NT2/D1 (cell line): ENCODE measurements at regions not wholly inside any gene's neighbourhood (a gene's known extent, or its start where the extent isn't known, plus 50 kb on each side); places are given as distances from the start of the nearest gene placed in this dataset.
A peak's percentile ranks its signal among the peaks of the same experiment; 100 is the strongest.
"Not testable (repeated sequence)": the region's sequence is repeated elsewhere in the genome, so short reads cannot be mapped to it uniquely, and the experiment has no call there.

Experiments
- DNase-seq: peaks from one replicate; pipeline ENCODE4 v3.0.0-alpha.2; 2011; ENCODE audit warnings: low read depth, low spot score
- H3K27me3 ChIP-seq: 2 replicates; pipeline ENCODE4 v1.6.0; 2011; ENCODE audit warnings: mild to moderate bottlenecking; ENCODE audit not compliant: insufficient read length, insufficient read depth
- H3K36me3 ChIP-seq: 2 replicates; pipeline ENCODE4 v1.6.1; 2011; ENCODE audit warnings: mild to moderate bottlenecking, low read length, mixed read lengths; ENCODE audit not compliant: insufficient read depth, insufficient read length
- H3K4me1 ChIP-seq: 2 replicates; pipeline ENCODE4 v1.5.1; 2011; ENCODE audit not compliant: insufficient read depth, insufficient read length
- H3K4me3 ChIP-seq: 2 replicates; pipeline ENCODE4 v1.5.1; 2011; ENCODE audit warnings: low read depth; ENCODE audit not compliant: insufficient read length
- H3K9ac ChIP-seq: 2 replicates; pipeline ENCODE4 v1.6.0; 2011; ENCODE audit warnings: low read depth; ENCODE audit not compliant: insufficient read length
- H3K9me3 ChIP-seq: 2 replicates; pipeline ENCODE4 v1.5.1; 2011; ENCODE audit warnings: mild to moderate bottlenecking, low read length; ENCODE audit not compliant: insufficient read depth
- SUZ12 ChIP-seq: IDR thresholded peaks from 2 replicates; pipeline ENCODE4 v1.6.1; 2011; ENCODE audit not compliant: insufficient read length, insufficient read depth; ENCODE audit errors: extremely low read depth
- YY1 ChIP-seq: IDR thresholded peaks from 2 replicates; pipeline ENCODE4 v1.6.1; 2011; ENCODE audit not compliant: insufficient read length, insufficient read depth
- ZNF274 ChIP-seq: IDR thresholded peaks from 2 replicates; pipeline ENCODE4 v1.6.1; 2011; ENCODE audit warnings: mild to moderate bottlenecking, low read depth, low read length

DNA sequence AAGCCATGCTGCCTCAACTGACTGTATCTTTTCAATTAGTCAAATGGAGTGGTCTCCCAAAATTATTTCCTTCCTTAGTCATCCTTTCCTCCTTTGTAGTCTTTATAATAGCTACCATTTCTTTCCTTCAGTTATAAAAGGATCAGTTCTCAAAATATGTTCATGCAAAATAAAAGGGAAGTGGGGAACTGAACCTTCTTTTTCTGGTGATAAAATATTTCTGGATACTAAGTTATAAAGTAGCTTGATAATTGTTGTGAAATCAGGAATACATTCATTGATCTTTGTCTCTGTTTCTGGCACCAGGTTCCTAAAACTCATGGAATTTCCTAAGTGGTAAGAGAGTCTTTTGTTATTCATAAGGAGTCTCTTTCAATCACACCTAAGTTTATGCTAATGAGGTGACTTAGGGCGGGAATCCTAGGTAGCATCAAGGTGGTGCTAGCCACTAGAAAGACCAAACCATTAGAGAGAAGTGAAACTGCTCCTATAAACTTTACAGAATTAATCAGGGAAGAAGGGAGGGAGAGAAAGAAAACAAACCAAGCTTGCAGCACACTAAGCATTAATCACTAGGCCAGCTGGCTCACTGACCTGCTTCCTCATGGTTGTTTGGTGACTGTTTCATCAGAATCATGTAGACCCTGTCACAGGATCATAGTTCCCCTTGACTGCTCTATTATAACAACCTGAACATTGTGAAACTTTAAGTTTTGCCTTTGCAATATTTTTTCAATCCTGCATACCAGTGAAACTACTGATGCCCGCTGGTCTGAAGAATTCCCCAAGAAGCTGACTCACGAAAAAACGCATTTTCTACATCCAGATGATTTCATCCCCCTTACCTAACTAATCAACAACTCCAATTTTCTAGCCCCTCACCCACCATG lies 161.6 kb upstream of the PTBP2 start:
- no peaks in the 10 kb centered on the region for H3K4me1 ChIP-seq
- no peaks in the 10 kb centered on the region for H3K27me3 ChIP-seq
- TF ChIP-seq YY1 (no peak), SUZ12 (no peak), ZNF274 (no peak)
- peaks cover 10% of the 10 kb centered on the region for H3K9me3 ChIP-seq
- H3K4me3 ChIP-seq: no peak overlapping the region
- no peaks in the 10 kb centered on the region for H3K36me3 ChIP-seq
- no peak overlapping the region for H3K9ac ChIP-seq
- peak; percentile 35 for DNase-seq

DNA sequence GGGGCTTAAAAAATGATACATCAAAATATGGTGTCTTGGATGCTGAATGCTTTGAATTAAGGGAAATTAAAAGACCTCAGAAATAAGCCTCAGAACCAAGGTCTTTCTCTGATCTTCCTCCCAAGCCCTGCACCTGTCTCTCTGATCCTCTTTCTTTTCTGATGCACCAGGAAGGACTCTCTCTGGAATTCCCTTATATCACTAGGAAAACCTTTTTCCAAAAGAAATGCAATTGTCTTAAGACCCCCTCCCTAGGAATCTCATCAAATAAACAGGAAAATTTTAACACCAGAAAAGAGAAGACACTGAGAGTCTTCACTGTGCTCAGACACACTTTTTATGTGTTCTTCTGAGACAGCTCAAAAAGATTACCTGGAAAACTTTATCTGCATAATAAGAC lies 159.5 kb upstream of the PTBP2 start:
- Histone ChIP-seq H3K4me3 (no peak overlapping the region), H3K27me3 (no peaks in the 10 kb centered on the region), H3K36me3 (no peaks in the 10 kb centered on the region), H3K9ac (no peak overlapping the region), H3K9me3 (peaks cover 10% of the 10 kb centered on the region), H3K4me1 (no peaks in the 10 kb centered on the region)
- TF ChIP-seq SUZ12 (no peak), ZNF274 (no peak), YY1 (no peak)
- DNase-seq: no peak

DNA sequence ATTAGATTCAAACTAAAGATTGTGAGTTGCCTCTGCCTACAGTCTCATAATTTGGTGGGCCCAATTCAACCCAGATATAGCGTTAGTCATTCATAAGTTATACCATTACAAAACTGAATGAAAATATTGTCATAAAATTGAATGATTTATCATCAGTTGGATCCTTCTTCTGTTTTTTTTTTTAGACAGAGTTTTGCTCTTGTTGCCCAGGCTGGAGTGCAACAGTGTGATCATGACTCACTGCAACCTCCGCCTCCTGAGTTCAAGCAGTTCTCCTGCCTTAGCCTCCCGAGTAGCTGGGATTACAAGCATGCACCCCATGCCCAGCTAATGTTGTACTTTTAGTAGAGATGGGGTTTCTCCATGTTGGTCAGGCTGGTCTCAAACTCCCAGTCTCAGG lies 157.2 kb upstream of the PTBP2 start:
- not testable (repeated sequence) for H3K27me3 ChIP-seq, DNase-seq, H3K36me3 ChIP-seq, H3K9me3 ChIP-seq, H3K4me1 ChIP-seq, H3K4me3 ChIP-seq, H3K9ac ChIP-seq

DNA sequence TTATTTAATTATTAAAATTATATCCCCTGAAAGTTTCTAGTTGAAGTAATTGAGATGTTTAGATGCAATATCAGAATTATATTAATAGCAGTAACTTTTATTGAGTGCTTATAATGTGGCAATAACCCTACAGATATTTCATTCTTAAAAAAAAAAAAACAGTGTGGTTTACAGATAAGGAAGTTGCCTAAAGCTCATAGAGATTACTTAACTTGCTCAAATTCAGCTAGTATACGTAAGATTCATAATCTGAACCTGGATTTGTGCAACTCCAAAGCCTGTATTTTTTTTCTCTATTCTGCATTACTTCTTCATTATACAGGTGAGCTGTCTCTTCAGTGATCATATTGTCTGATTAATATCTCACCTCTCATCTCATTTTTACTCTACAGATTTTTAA lies 156.0 kb upstream of the PTBP2 start:
- DNase-seq: no peak
- TF ChIP-seq YY1 (no peak), ZNF274 (no peak), SUZ12 (no peak)
- no peak overlapping the region for H3K9ac ChIP-seq
- H3K27me3 ChIP-seq: no peaks in the 10 kb centered on the region
- peaks cover 7% of the 10 kb centered on the region for H3K9me3 ChIP-seq
- H3K4me1 ChIP-seq: no peaks in the 10 kb centered on the region
- no peak overlapping the region for H3K4me3 ChIP-seq
- no peaks in the 10 kb centered on the region for H3K36me3 ChIP-seq

DNA sequence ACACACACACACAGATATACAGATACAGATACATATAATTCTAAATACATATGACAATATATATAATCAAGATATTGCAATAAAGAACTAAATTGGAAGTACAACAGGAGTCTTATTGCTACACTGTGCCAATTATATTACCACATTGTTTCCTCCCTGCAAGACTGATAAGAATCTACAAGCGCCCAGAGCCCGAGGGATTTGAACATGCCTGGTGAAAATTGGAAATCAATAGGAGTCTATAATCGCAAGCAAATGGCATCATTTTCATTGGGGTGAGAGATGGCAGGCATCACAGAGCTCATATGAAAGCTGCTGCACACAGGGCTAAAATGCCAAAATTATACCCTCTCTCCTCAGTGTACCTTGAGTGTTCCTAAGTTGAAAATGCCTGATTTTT lies 152.9 kb upstream of the PTBP2 start:
- TF ChIP-seq SUZ12: no peak
- TF ChIP-seq ZNF274: no peak
- TF ChIP-seq YY1: no peak
- Histone ChIP-seq H3K36me3 (no peaks in the 10 kb centered on the region), H3K9me3 (no peaks in the 10 kb centered on the region), H3K4me3 (no peak overlapping the region), H3K4me1 (no peaks in the 10 kb centered on the region), H3K27me3 (no peaks in the 10 kb centered on the region), H3K9ac (no peak overlapping the region)
- DNase-seq: no peak

DNA sequence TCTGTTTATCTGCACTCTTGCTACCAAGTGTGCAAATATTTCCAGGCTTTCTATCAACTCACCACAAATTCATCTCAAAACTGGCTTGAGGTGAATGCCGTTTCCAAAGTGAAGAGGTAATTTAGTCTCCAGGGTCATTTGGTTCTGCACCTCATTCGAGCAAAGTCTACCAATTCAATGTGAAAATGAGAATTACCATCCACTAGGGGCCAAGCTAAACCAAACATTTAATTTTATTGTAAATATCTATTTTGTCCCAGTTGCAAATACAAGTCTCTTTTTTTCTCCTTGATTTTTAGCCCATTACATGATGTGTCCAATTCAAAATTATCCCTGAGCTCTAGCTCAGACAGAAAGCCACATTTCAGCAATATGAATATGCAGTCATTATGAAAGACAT lies 152.3 kb upstream of the PTBP2 start:
- TF ChIP-seq SUZ12 (no peak), ZNF274 (no peak), YY1 (no peak)
- Histone ChIP-seq H3K9ac (no peak overlapping the region), H3K4me3 (no peak overlapping the region), H3K4me1 (no peaks in the 10 kb centered on the region), H3K9me3 (no peaks in the 10 kb centered on the region), H3K27me3 (no peaks in the 10 kb centered on the region), H3K36me3 (no peaks in the 10 kb centered on the region)
- DNase-seq: no peak

DNA sequence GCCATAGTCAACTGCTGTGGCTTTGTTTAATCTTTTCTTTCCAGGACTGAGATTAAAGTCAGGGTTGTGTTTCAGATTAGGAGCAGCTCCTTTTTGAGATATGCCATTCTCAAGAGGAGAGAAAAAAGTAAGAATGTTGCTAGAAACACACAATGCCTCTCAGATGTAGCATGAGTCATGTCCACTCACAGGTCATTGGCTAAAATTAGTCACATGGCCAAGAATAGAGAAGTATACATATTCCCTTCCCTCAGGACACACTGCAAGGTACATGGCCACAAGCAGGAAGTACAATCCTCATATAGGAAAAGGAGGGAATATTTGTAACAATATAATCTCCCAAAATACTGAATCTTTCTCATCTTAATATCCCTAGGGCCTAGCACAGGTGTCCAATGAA lies 141.9 kb upstream of the PTBP2 start:
- H3K36me3 ChIP-seq: no peaks in the 10 kb centered on the region
- no peak overlapping the region for H3K9ac ChIP-seq
- TF ChIP-seq SUZ12 (no peak), YY1 (no peak), ZNF274 (no peak)

DNA sequence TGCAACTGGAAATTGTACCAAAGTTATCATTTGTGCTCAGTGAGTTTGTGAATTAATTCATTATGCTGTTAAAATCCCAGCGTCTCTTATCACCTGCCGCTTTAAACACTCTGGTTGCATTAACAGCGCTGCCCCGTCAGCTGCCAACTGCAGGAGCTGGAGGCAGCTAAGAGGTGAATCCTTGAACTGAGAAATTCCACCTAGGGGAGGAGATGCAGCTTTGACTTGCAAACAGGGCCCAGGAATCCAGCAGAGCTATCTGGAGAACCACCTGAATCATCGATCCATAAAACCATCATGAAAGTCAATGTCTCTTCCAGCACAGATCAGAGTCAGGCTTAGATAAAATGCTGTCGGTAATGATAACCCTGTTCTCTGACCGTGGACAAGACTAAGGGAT lies 140.7 kb upstream of the PTBP2 start:
- TF ChIP-seq SUZ12 (no peak), ZNF274 (no peak), YY1 (no peak)
- Histone ChIP-seq H3K4me1 (no peaks in the 10 kb centered on the region), H3K27me3 (no peaks in the 10 kb centered on the region), H3K4me3 (no peak overlapping the region), H3K9me3 (no peaks in the 10 kb centered on the region), H3K9ac (no peak overlapping the region), H3K36me3 (no peaks in the 10 kb centered on the region)
- peak; percentile 16 for DNase-seq

More for the DNA sequence above, 141.9 kb upstream of the PTBP2 start:
- Histone ChIP-seq H3K27me3 (no peaks in the 10 kb centered on the region), H3K9me3 (no peaks in the 10 kb centered on the region), H3K4me1 (no peaks in the 10 kb centered on the region), H3K4me3 (no peak overlapping the region)
- no peak for DNase-seq
